ENCODE measurements at regions not wholly inside any gene's neighbourhood (a gene's known extent, or its start where the extent isn't known, plus 50 kb on each side); places are given as distances from the start of the nearest gene placed in this dataset.

- TF ChIP-seq MYC (IDR thresholded peaks at IDR 0.05; ENCODE audit: insufficient read depth, insufficient read length, insufficient replicate concordance, low read length, severe bottlenecking), result no peak
- no peak for TF ChIP-seq TBL1XR1 (IDR thresholded peaks at IDR 0.05; ENCODE audit: low read depth, low read length)
These were observed 279.4 kb downstream of the UBE3D start (continued) for GRCh38 chr6:82786248-82786647.

GRCh38 chr6:82795940-82796339 is 269.7 kb downstream of the UBE3D start:
- H2AFZ ChIP-seq (ENCODE audit: control insufficient read depth, low read depth, low read length), result no peak overlapping the region
- no peak overlapping the region for H3K27ac ChIP-seq (ENCODE audit: control insufficient read depth, insufficient read depth)
- no peaks in the 10 kb centered on the region for H4K20me1 ChIP-seq (ENCODE audit: control insufficient read depth, insufficient read depth)
- DNase-seq (ENCODE audit: low read depth, low spot score), result no peak
- H3K36me3 ChIP-seq (ENCODE audit: control insufficient read depth in 2 of 2, insufficient read depth in 2 of 2, low read length in 1 of 2), result no peaks in the 10 kb centered on the region
- H3K4me1 ChIP-seq (ENCODE audit: control insufficient read depth, insufficient read depth, low read length), result no peaks in the 10 kb centered on the region
- ATAC-seq, result no peak
- no peak overlapping the region for H3K4me2 ChIP-seq (ENCODE audit: control insufficient read depth, insufficient read depth)
- no peaks in the 10 kb centered on the region for H3K27me3 ChIP-seq (replicated peaks in 1 of 2; ENCODE audit: control insufficient read depth in 2 of 2, insufficient read depth in 2 of 2, low read length in 1 of 2)
- POLR2A ChIA-PET, result no interaction called here
- intact Hi-C loops (cut with micrococcal nuclease; ENCODE audit: unreplicated experiment), result no loop called here
- no peak for FAIRE-seq
- no peak overlapping the region for H3K4me3 ChIP-seq
- 0% methylated on average over 1 of the region's 1 CpG for WGBS (ENCODE audit: insufficient coverage, insufficient replicate concordance, low lambda C conversion rate, missing lambda C conversion rate)
- no peaks in the 10 kb centered on the region for H3K9me3 ChIP-seq (replicated peaks; ENCODE audit: control insufficient read depth, insufficient read depth, low read length)
- BruUV-seq (replicated peaks), result no TSS peak
- RAD21 ChIA-PET (ENCODE audit: unreplicated experiment), result no interaction called here
- TF ChIP-seq RCOR1 (conservative IDR thresholded peaks at IDR 0.05; ENCODE audit: low read depth, low read length) (no peak), ZNF207 (IDR thresholded peaks at IDR 0.05; ENCODE audit: borderline replicate concordance) (no peak), HCFC1 (IDR thresholded peaks at IDR 0.05; ENCODE audit: low read length) (no peak), MYC (IDR thresholded peaks at IDR 0.05; ENCODE audit: insufficient read depth, insufficient read length, insufficient replicate concordance, low read length, severe bottlenecking) (no peak)
- SMC1A ChIA-PET (ENCODE audit: uncharacterized antibody, unreplicated experiment), result no interaction called here
- H3K79me2 ChIP-seq (ENCODE audit: control insufficient read depth, insufficient read depth, low read length), result no peaks in the 10 kb centered on the region
- CTCF ChIA-PET, result interaction anchor here (1.3 kb wide), 1 partner anchor 22 kb away, joined by 3 read pairs; no protein-coding TSS in a partner anchor
- in situ Hi-C loops (cut with MboI), result no loop called here
- H3K9ac ChIP-seq (ENCODE audit: control insufficient read depth, insufficient read depth, low read length), result no peak overlapping the region

GRCh38 chr6:82801083-82801482 is 264.6 kb downstream of the UBE3D start:
- H3K79me2 ChIP-seq (ENCODE audit: control insufficient read depth, insufficient read depth, low read length), result no peaks in the 10 kb centered on the region
- FAIRE-seq (no peak), ATAC-seq (no peak), DNase-seq (ENCODE audit: low read depth, low spot score) (no peak)
- 30% methylated on average over 2 of the region's 2 CpGs for WGBS (ENCODE audit: insufficient coverage, insufficient replicate concordance, low lambda C conversion rate, missing lambda C conversion rate)
- no peaks in the 10 kb centered on the region for H3K9me3 ChIP-seq (replicated peaks; ENCODE audit: control insufficient read depth, insufficient read depth, low read length)
- no peaks in the 10 kb centered on the region for H3K36me3 ChIP-seq (ENCODE audit: control insufficient read depth in 2 of 2, insufficient read depth in 2 of 2, low read length in 1 of 2)
- H4K20me1 ChIP-seq (ENCODE audit: control insufficient read depth, insufficient read depth), result no peaks in the 10 kb centered on the region
- H3K4me1 ChIP-seq (ENCODE audit: control insufficient read depth, insufficient read depth, low read length), result no peaks in the 10 kb centered on the region
- ChIA-PET RAD21 (ENCODE audit: unreplicated experiment) (no interaction called here), CTCF (no interaction called here), SMC1A (ENCODE audit: uncharacterized antibody, unreplicated experiment) (interaction anchor here (0.7 kb wide), 1 partner anchor 198 kb away, joined by 3 read pairs; no protein-coding TSS in a partner anchor), POLR2A (no interaction called here)
- no peak overlapping the region for H3K4me2 ChIP-seq (ENCODE audit: control insufficient read depth, insufficient read depth)
- no peak overlapping the region for H2AFZ ChIP-seq (ENCODE audit: control insufficient read depth, low read depth, low read length)
- H3K4me3 ChIP-seq, result no peak overlapping the region
- in situ Hi-C loops (cut with MboI) (no loop called here), intact Hi-C loops (cut with micrococcal nuclease; ENCODE audit: unreplicated experiment) (no loop called here)
- H3K27me3 ChIP-seq (replicated peaks in 1 of 2; ENCODE audit: control insufficient read depth in 2 of 2, insufficient read depth in 2 of 2, low read length in 1 of 2), result no peaks in the 10 kb centered on the region
- H3K27ac ChIP-seq (ENCODE audit: control insufficient read depth, insufficient read depth), result no peak overlapping the region
- BruUV-seq (replicated peaks), result no TSS peak
- no peak overlapping the region for H3K9ac ChIP-seq (ENCODE audit: control insufficient read depth, insufficient read depth, low read length)
- TF ChIP-seq MXI1 (IDR thresholded peaks at IDR 0.05; ENCODE audit: low read depth, low read length) (no peak), BHLHE40 (IDR thresholded peaks at IDR 0.05; ENCODE audit: borderline replicate concordance in 1 of 2, low read depth in 2 of 2, low read length in 1 of 2) (no peak), HDAC2 (IDR thresholded peaks at IDR 0.05) (no peak), TAF1 (IDR thresholded peaks at IDR 0.05; ENCODE audit: borderline replicate concordance, low read depth, low read length) (no peak), TCF7 (IDR thresholded peaks at IDR 0.05; ENCODE audit: borderline replicate concordance) (no peak), ZZZ3 (IDR thresholded peaks at IDR 0.05; ENCODE audit: control insufficient read depth, insufficient read length, low read depth) (no peak), SUZ12 (IDR thresholded peaks at IDR 0.05; ENCODE audit: unreplicated experiment) (no peak), EED (IDR thresholded peaks at IDR 0.05; ENCODE audit: low read depth) (no peak)
- TF ChIP-seq, protein P1, sequence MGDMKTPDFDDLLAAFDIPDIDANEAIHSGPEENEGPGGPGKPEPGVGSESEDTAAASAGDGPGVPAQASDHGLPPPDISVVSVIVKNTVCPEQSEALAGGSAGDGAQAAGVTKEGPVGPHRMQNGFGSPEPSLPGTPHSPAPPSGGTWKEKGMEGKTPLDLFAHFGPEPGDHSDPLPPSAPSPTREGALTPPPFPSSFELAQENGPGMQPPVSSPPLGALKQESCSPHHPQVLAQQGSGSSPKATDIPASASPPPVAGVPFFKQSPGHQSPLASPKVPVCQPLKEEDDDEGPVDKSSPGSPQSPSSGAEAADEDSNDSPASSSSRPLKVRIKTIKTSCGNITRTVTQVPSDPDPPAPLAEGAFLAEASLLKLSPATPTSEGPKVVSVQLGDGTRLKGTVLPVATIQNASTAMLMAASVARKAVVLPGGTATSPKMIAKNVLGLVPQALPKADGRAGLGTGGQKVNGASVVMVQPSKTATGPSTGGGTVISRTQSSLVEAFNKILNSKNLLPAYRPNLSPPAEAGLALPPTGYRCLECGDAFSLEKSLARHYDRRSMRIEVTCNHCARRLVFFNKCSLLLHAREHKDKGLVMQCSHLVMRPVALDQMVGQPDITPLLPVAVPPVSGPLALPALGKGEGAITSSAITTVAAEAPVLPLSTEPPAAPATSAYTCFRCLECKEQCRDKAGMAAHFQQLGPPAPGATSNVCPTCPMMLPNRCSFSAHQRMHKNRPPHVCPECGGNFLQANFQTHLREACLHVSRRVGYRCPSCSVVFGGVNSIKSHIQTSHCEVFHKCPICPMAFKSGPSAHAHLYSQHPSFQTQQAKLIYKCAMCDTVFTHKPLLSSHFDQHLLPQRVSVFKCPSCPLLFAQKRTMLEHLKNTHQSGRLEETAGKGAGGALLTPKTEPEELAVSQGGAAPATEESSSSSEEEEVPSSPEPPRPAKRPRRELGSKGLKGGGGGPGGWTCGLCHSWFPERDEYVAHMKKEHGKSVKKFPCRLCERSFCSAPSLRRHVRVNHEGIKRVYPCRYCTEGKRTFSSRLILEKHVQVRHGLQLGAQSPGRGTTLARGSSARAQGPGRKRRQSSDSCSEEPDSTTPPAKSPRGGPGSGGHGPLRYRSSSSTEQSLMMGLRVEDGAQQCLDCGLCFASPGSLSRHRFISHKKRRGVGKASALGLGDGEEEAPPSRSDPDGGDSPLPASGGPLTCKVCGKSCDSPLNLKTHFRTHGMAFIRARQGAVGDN (IDR thresholded peaks at IDR 0.05), result no peak
